Heart right ventricle (tissue), 16 donors: ENCODE measurements at regions not wholly inside any gene's neighbourhood (a gene's known extent, or its start where the extent isn't known, plus 50 kb on each side); places are given as distances from the start of the nearest gene placed in this dataset.

Experiments used
- ATAC-seq, 8 donors: fragments of 200-7000 bp; cut with Tn5 transposase; one replicate each; pipeline ENCODE4 v1.9.1; 2020; ENCODE audit warnings: mild to moderate bottlenecking in 8 of 8, moderate library complexity in 8 of 8, moderate number of reproducible peaks in 1 of 8
- DNase-seq, 2 donors: peaks; one replicate each; pipeline ENCODE4 v3.0.0-alpha.2; 2020
- H3K27ac ChIP-seq, 10 donors: fragments of 200-600 bp; sonication (generic) in 2 of 10; one replicate each; pipeline versions ENCODE4 v1.5.0 to v1.8.0; 2020 to 2022; ENCODE audit warnings: mild to moderate bottlenecking in 3 of 10
- H3K27me3 ChIP-seq, 7 donors: fragments of 200-600 bp; one replicate each; pipeline ENCODE4 v1.8.0; 2021 to 2022; ENCODE audit warnings: mild to moderate bottlenecking in 2 of 7
- H3K36me3 ChIP-seq, 9 donors: fragments of 200-600 bp; sonication (generic) in 1 of 9; one replicate each; pipeline versions ENCODE4 v1.5.0 to v1.8.0; 2020 to 2022; ENCODE audit warnings: mild to moderate bottlenecking in 2 of 9
- H3K4me1 ChIP-seq, 9 donors: fragments of 200-600 bp; sonication (generic) in 1 of 9; one replicate each; pipeline versions ENCODE4 v1.5.0 to v1.8.0; 2020 to 2022; ENCODE audit warnings: mild to moderate bottlenecking in 4 of 9
- H3K4me3 ChIP-seq, 10 donors: fragments of 200-600 bp; sonication (generic) in 2 of 10; one replicate each; pipeline versions ENCODE4 v1.5.0 to v1.8.0; 2020 to 2022; ENCODE audit warnings: mild to moderate bottlenecking in 7 of 10, moderate library complexity in 2 of 10
- H3K9me3 ChIP-seq, 11 donors: fragments of 200-600 bp in 10 of 11; sonication (generic) in 2 of 11; one replicate each; pipeline versions ENCODE4 v1.5.0 to v1.8.0; 2013 to 2022; ENCODE audit warnings: mild to moderate bottlenecking in 2 of 11, control low read depth in 1 of 11, moderate library complexity in 1 of 11
- CTCF ChIP-seq, 9 donors: fragments of 200-600 bp; sonication (generic) in 2 of 9; IDR thresholded peaks; one replicate each; pipeline versions ENCODE4 v1.5.0 to v1.8.0; 2021 to 2022; ENCODE audit warnings: antibody characterized with exemption in 9 of 9, mild to moderate bottlenecking in 5 of 9, moderate library complexity in 1 of 9
- WGBS, 2 donors: extraction: QIAGEN DNeasy Blood & Tissue Kit; methylation state at CpG; one replicate each; pipeline ENCODE4 v1.1.7; 2013; ENCODE audit warnings: inconsistent platforms in 1 of 2; 5-methylcytosine and 5-hydroxymethylcytosine counted together
- intact Hi-C, 10 donors: fragments of 100-400 bp; cut with DNase I; formaldehyde crosslinking; loops; one replicate each; pipeline versions ENCODE4 v1.11.1 to v1.14.2; 2022
- donor health status: Arrhythmogenic right ventricular cardiomyopathy.
- donor health status: ischemic (EF 13 %, LVEDD 7.1; RV severe dilation, severe dysfunction).
- donor health status: healthy with polysubstance abuse.
- donor health status: DM: no; HTN: yes; CAD: no.
- donor health status: DM: no; HTN: no; CAD: no.
- donor health status: ischemic (EF 25% LVEDD 6.9; RV normal size, moderate dysfunction).
- donor health status: ischemic (EF 25% LVEDD 5.7; RV mildly dilated, moderate dysfunction).
- donor health status: healthy.
- donor health status: DM: yes; HTN: yes; CAD: no.
- donor health status: Ischemic cardiomyopathy.
- donor health status: ischemic (EF 35%, LVEDD 5.7; RV mildly dilated, moderate dysfunction).
- donor health status: nonischemic (EF 11% LVEDD 7.7; RV severe dilation, severe dysfunction).
- donor health status: DM: yes; HTN: yes; CAD: no.
- donor health status: PGD.
- donor health status: ischemic (EF 29% LVEDD 5.4; RV normal size, mild dysfunction).
- donor health status: nonischemic (EF 23%, LVEDD 6.1; RV moderate dilation, normal function).

- DNase-seq (no peak), ATAC-seq (peak in 2 of 8 donors; percentile 34 to 43)
- Histone ChIP-seq H3K9me3 (no peaks in the 10 kb centered on the region), H3K36me3 (no peaks in the 10 kb centered on the region), H3K4me3 (no peak overlapping the region), H3K27ac (no peak overlapping the region), H3K4me1 (no peaks in the 10 kb centered on the region), H3K27me3 (no peaks in the 10 kb centered on the region)
- 67 to 73% methylated on average over 8 of the region's 8 CpGs for WGBS, 2 donors
- TF ChIP-seq CTCF (IDR thresholded peaks at IDR 0.05), result no peak
- intact Hi-C loops, result no loop called here
Observed at GRCh38 chr16:59148056-59148768, 414.1 kb upstream of the GOT2 start.

GRCh38 chr16:59146140-59146539 lies 412.0 kb upstream of the GOT2 start:
- ATAC-seq (no peak), DNase-seq (no peak)
- H3K27me3 ChIP-seq, result no peaks in the 10 kb centered on the region
- H3K9me3 ChIP-seq, result no peaks in the 10 kb centered on the region
- no peaks in the 10 kb centered on the region for H3K36me3 ChIP-seq
- H3K4me1 ChIP-seq, result no peaks in the 10 kb centered on the region
- TF ChIP-seq CTCF (IDR thresholded peaks at IDR 0.05), result no peak
- intact Hi-C loops, result no loop called here
- 95 to 96% methylated on average over 3 of the region's 3 CpGs for WGBS, 2 donors
- H3K4me3 ChIP-seq, result no peak overlapping the region
- no peak overlapping the region for H3K27ac ChIP-seq

GRCh38 chr16:59144841-59145240 lies 410.7 kb upstream of the GOT2 start:
- H3K9me3 ChIP-seq, result no peaks in the 10 kb centered on the region
- no peaks in the 10 kb centered on the region for H3K36me3 ChIP-seq
- WGBS, 2 donors, result 66 to 70% methylated on average over 2 of the region's 2 CpGs
- H3K27me3 ChIP-seq, result no peaks in the 10 kb centered on the region
- no peak overlapping the region for H3K27ac ChIP-seq
- H3K4me3 ChIP-seq, result no peak overlapping the region
- no peak for TF ChIP-seq CTCF (IDR thresholded peaks at IDR 0.05)
- DNase-seq (no peak), ATAC-seq (no peak)
- no peaks in the 10 kb centered on the region for H3K4me1 ChIP-seq
- intact Hi-C loops, result no loop called here

GRCh38 chr16:59144326-59144725 lies 410.2 kb upstream of the GOT2 start:
- intact Hi-C loops, result no loop called here
- H3K27ac ChIP-seq, result no peak overlapping the region
- H3K9me3 ChIP-seq, result peaks cover 0 to 4% (median 0%) of the 10 kb centered on the region in 11 donors
- no peaks in the 10 kb centered on the region for H3K4me1 ChIP-seq
- no peaks in the 10 kb centered on the region for H3K27me3 ChIP-seq
- H3K36me3 ChIP-seq, result no peaks in the 10 kb centered on the region
- DNase-seq (no peak), ATAC-seq (no peak)
- 40 to 42% methylated on average over 1 of the region's 1 CpG for WGBS, 2 donors
- H3K4me3 ChIP-seq, result no peak overlapping the region
- TF ChIP-seq CTCF (IDR thresholded peaks at IDR 0.05), result no peak
